H1 (cell line): ENCODE measurements at regions not wholly inside any gene's neighbourhood (a gene's known extent, or its start where the extent isn't known, plus 50 kb on each side); places are given as distances from the start of the nearest gene placed in this dataset.

Experiments
- CTCF ChIA-PET: fragments of 300-600 bp; sonication (Branson Sonifier 250); formaldehyde crosslinking; loops from one replicate; lab custom pipeline; 2021; ENCODE audit not compliant: partially characterized antibody; lab: Charles Lee
- POLR2A ChIA-PET: fragments of 300-600 bp; sonication (Branson Sonifier 250); formaldehyde crosslinking; loops from one replicate; lab custom pipeline; 2021; ENCODE audit warnings: inconsistent platforms; ENCODE audit not compliant: partially characterized antibody; lab: Charles Lee
- DNase-seq, 2 experiments: peaks; one replicate each; pipeline versions ENCODE4 v3.0.0 to v3.0.0-alpha.2; 2010 to 2022; ENCODE audit warnings: low spot score in 2 of 2, low read depth in 1 of 2, mixed read lengths in 1 of 2
- FAIRE-seq: peaks from 2 replicates; lab custom pipeline; 2011; peaks lifted over from hg19 to GRCh38; lab: Jason Lieb, UNC
- H2AFZ ChIP-seq: 2 replicates; pipeline ENCODE4 v1.8.1; 2012; ENCODE audit warnings: low read length, inconsistent platforms
- H2AK5ac ChIP-seq: 2 replicates; pipeline ENCODE4 v1.6.1; 2013; ENCODE audit warnings: low read depth, low read length
- H2BK120ac ChIP-seq: replicated peaks from 2 replicates; pipeline ENCODE3; 2013; ENCODE audit warnings: low read depth, low read length, inconsistent platforms
- H2BK12ac ChIP-seq: 2 replicates; pipeline ENCODE4 v1.6.1; 2013; ENCODE audit warnings: low read depth, low read length
- H2BK15ac ChIP-seq: 2 replicates; pipeline ENCODE4 v1.6.1; 2013; ENCODE audit warnings: low read length
- H2BK20ac ChIP-seq: 2 replicates; pipeline ENCODE4 v1.6.1; 2013; ENCODE audit warnings: low read length
- H2BK5ac ChIP-seq: 2 replicates; pipeline ENCODE4 v1.6.1; 2013; ENCODE audit warnings: low read depth, low read length
- H3K14ac ChIP-seq: 2 replicates; pipeline ENCODE4 v1.6.1; 2013; ENCODE audit warnings: inconsistent platforms; ENCODE audit not compliant: insufficient read length
- H3K18ac ChIP-seq: 2 replicates; pipeline ENCODE4 v1.6.1; 2013; ENCODE audit warnings: low read length; ENCODE audit errors: extremely low read depth
- H3K23ac ChIP-seq: 2 replicates; pipeline ENCODE4 v1.6.1; 2013; ENCODE audit warnings: inconsistent platforms; ENCODE audit not compliant: insufficient read length
- H3K23me2 ChIP-seq: 2 replicates; pipeline ENCODE4 v1.6.1; 2013; ENCODE audit warnings: low read depth, low read length
- H3K27ac ChIP-seq: 2 replicates; pipeline ENCODE4 v1.6.1; 2011; ENCODE audit warnings: low read depth, low read length, inconsistent platforms
- H3K27me3 ChIP-seq, 4 experiments: replicated peaks in 1 of 4; 1 replicate in 1 of 4; 2 replicates in 3 of 4; pipeline versions ENCODE4 v1.6.1 to v1.8.1; 2011 to 2013; ENCODE audit warnings: low read length in 3 of 4, mild to moderate bottlenecking in 3 of 4, inconsistent platforms in 2 of 4, mixed read lengths in 2 of 4, moderate library complexity in 1 of 4; ENCODE audit not compliant: control insufficient read depth in 3 of 4, insufficient read depth in 3 of 4; ENCODE audit errors: extremely low read depth in 1 of 4
- H3K36me3 ChIP-seq, 4 experiments: 2 replicates each; pipeline versions ENCODE4 v1.6.1 to v1.8.1; 2011 to 2013; ENCODE audit warnings: mild to moderate bottlenecking in 4 of 4, low read length in 3 of 4, moderate library complexity in 2 of 4, control low read depth in 1 of 4, inconsistent platforms in 1 of 4; ENCODE audit not compliant: insufficient read depth in 4 of 4, control insufficient read depth in 2 of 4
- H3K4ac ChIP-seq: replicated peaks from 2 replicates; pipeline ENCODE3; 2013; ENCODE audit warnings: low read length, low read depth, mixed read lengths, inconsistent platforms; ENCODE audit not compliant: insufficient read length
- H3K4me1 ChIP-seq, 4 experiments: replicated peaks in 1 of 4; 1 replicate in 1 of 4; 2 replicates in 3 of 4; pipeline versions ENCODE4 v1.6.1 to v1.8.1; 2011 to 2013; ENCODE audit warnings: low read length in 3 of 4, inconsistent platforms in 2 of 4, mixed read lengths in 1 of 4; ENCODE audit not compliant: insufficient read depth in 4 of 4, control insufficient read depth in 3 of 4
- H3K4me2 ChIP-seq, 2 experiments: 2 replicates each; pipeline versions ENCODE4 v1.6.1 to v1.8.1; 2011 to 2013; ENCODE audit warnings: low read depth in 2 of 2, low read length in 2 of 2, control low read depth in 1 of 2, inconsistent platforms in 1 of 2, mild to moderate bottlenecking in 1 of 2; ENCODE audit not compliant: insufficient read depth in 1 of 2
- H3K4me3 ChIP-seq, 4 experiments: fragments of 200-600, 300-600 bp in 1 of 4; sonication (generic), shearing (Covaris generic), sonication (Bioruptor Twin) in 1 of 4; 2 replicates each; pipeline versions ENCODE4 v1.5.1 to v1.8.1; 2011 to 2016; ENCODE audit warnings: low read length in 4 of 4, low read depth in 3 of 4, control low read depth in 2 of 4, inconsistent platforms in 2 of 4, mild to moderate bottlenecking in 2 of 4, mixed read lengths in 1 of 4, moderate library complexity in 1 of 4; ENCODE audit not compliant: insufficient read depth in 2 of 4; ENCODE audit errors: extremely low read depth in 1 of 4
- H3K56ac ChIP-seq: replicated peaks from 2 replicates; pipeline ENCODE3; 2013; ENCODE audit warnings: low read depth, mild to moderate bottlenecking, mixed read lengths, low read length, inconsistent platforms; ENCODE audit not compliant: insufficient read length
- H3K79me1 ChIP-seq: 2 replicates; pipeline ENCODE4 v1.6.1; 2013; ENCODE audit warnings: low read depth, low read length, control low read depth
- H3K79me2 ChIP-seq, 2 experiments: 2 replicates each; pipeline versions ENCODE4 v1.6.1 to v1.8.1; 2012 to 2013; ENCODE audit warnings: low read length in 2 of 2, mild to moderate bottlenecking in 2 of 2, inconsistent platforms in 1 of 2; ENCODE audit not compliant: insufficient read depth in 2 of 2, control insufficient read depth in 1 of 2
- H3K9ac ChIP-seq, 4 experiments: replicated peaks in 1 of 4; 1 replicate in 1 of 4; 2 replicates in 3 of 4; pipeline versions ENCODE4 v1.6.1 to v1.8.1; 2011 to 2013; ENCODE audit warnings: low read depth in 3 of 4, low read length in 3 of 4, control low read depth in 2 of 4, mild to moderate bottlenecking in 2 of 4, moderate library complexity in 2 of 4, inconsistent platforms in 1 of 4; ENCODE audit errors: extremely low read depth in 1 of 4
- H3K9me3 ChIP-seq, 2 experiments: 2 replicates each; pipeline versions ENCODE4 v1.6.1 to v1.8.1; 2012 to 2013; ENCODE audit warnings: mild to moderate bottlenecking in 2 of 2, moderate library complexity in 2 of 2, control low read depth in 1 of 2, inconsistent platforms in 1 of 2, low read depth in 1 of 2, low read length in 1 of 2, mixed read lengths in 1 of 2; ENCODE audit not compliant: insufficient read depth in 2 of 2
- H4K20me1 ChIP-seq, 2 experiments: replicated peaks in 1 of 2; 2 replicates each; pipeline versions ENCODE3 to v1.8.1; 2011 to 2013; ENCODE audit warnings: inconsistent platforms in 2 of 2, low read length in 2 of 2, mild to moderate bottlenecking in 1 of 2; ENCODE audit not compliant: insufficient read depth in 2 of 2, control insufficient read depth in 1 of 2
- H4K5ac ChIP-seq: 2 replicates; pipeline ENCODE4 v1.6.1; 2013; ENCODE audit warnings: low read length, low read depth, mixed read lengths, inconsistent platforms; ENCODE audit not compliant: insufficient read length
- H4K8ac ChIP-seq: 2 replicates; pipeline ENCODE4 v1.8.0; 2013; ENCODE audit warnings: mild to moderate bottlenecking, moderate library complexity, low read length, inconsistent platforms; ENCODE audit not compliant: insufficient read depth; ENCODE audit errors: extremely low read depth
- H4K91ac ChIP-seq: replicated peaks from 2 replicates; pipeline ENCODE3; 2013; ENCODE audit warnings: low read length, mixed read lengths, inconsistent platforms; ENCODE audit not compliant: insufficient read length
- CHD2 ChIP-seq: IDR thresholded peaks from 2 replicates; pipeline ENCODE4 v1.6.1; 2012; ENCODE audit warnings: low read length, improper control_type of control experiment
- HDAC6 ChIP-seq: IDR thresholded peaks from one replicate; pipeline ENCODE4 v1.7.1; 2012; ENCODE audit warnings: low read depth, mild to moderate bottlenecking, inconsistent platforms, low read length, moderate library complexity
- WGBS, 2 experiments: shearing (Covaris generic) in 1 of 2; methylation state at CpG; one replicate each; pipeline versions ENCODE4 v1.1.6 to v1.1.7; 2013 to 2015; ENCODE audit warnings: low lambda C conversion rate in 2 of 2, mixed read lengths in 2 of 2, inconsistent platforms in 1 of 2, low coverage in 1 of 2, missing lambda C conversion rate in 1 of 2; ENCODE audit not compliant: insufficient replicate concordance in 2 of 2, insufficient coverage in 1 of 2, insufficient read length in 1 of 2; ENCODE audit errors: extremely low coverage in 1 of 2, missing lambda C conversion rate in 1 of 2; 5-methylcytosine and 5-hydroxymethylcytosine counted together

GRCh38 chr13:62997038-62997599 lies 1581.5 kb upstream of the PCDH20 start:
- Histone ChIP-seq H3K36me3 (no peaks in the 10 kb centered on the region; a peak in 1 of 8 replicates), H3K79me2 (no peaks in the 10 kb centered on the region), H3K9ac (no peak overlapping the region), H2BK12ac (no peak overlapping the region), H3K4me1 (no peaks in the 10 kb centered on the region), H3K9me3 (no peaks in the 10 kb centered on the region), H3K4me2 (no peak overlapping the region), H2BK5ac (no peak overlapping the region), H2AFZ (peak overlapping the region; percentile 21; the same call in 1 of the 2 replicates), H2BK15ac (no peak overlapping the region), H3K14ac (no peak overlapping the region), H3K4me3 (no peak overlapping the region), H4K91ac (no peak overlapping the region), H3K27ac (no peak overlapping the region), H3K79me1 (no peaks in the 10 kb centered on the region), H2AK5ac (no peak overlapping the region), H3K23me2 (no peaks in the 10 kb centered on the region), H3K27me3 (peaks cover 0 to 2% (median 0%) of the 10 kb centered on the region in 4 experiments; a peak in 1 of 7 replicates), H3K18ac (no peak overlapping the region), H3K4ac (no peak overlapping the region), H2BK20ac (no peak overlapping the region), H2BK120ac (no peak overlapping the region), H3K56ac (no peak overlapping the region), H4K5ac (no peak overlapping the region), H4K8ac (no peak overlapping the region), H3K23ac (no peak overlapping the region), H4K20me1 (no peaks in the 10 kb centered on the region)
- ChIA-PET CTCF (interaction anchor here (1.4 kb wide), 1 partner anchor 10 kb away, joined by 3 read pairs; no protein-coding TSS in a partner anchor), POLR2A (no interaction called here)
- 93% methylated on average over 2 of the region's 2 CpGs; no CpG with 5 or more reads in 1 of the 2 experiments for WGBS, 2 experiments
- FAIRE-seq (no peak), DNase-seq (no peak)
- TF ChIP-seq CHD2 (no peak), HDAC6 (no peak)
